ENCODE measurements at regions not wholly inside any gene's neighbourhood (a gene's known extent, or its start where the extent isn't known, plus 50 kb on each side); places are given as distances from the start of the nearest gene placed in this dataset.

DNA sequence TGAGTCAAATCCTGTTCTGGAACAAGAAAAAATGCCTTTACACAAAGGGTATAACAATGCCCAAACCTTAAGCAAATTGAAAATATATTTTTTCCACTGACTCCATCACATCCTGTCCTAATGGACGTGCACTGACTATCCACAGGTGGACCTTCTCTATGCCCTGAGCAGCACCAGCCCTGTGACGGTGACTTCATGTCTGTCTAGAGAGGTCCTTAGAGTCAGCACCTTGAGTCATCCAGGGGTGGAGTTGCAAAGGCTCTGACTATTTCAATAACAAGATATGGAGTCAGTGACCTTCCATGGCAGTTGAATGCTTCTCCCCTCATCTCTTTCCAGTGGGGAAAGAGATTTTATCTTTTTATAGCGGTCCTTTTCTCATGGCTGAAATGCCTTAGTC, 78.0 kb downstream of the YIPF5 start:
- DNase-seq (ENCODE audit: extremely low read depth, insufficient read length): no peak
- Histone ChIP-seq H3K36me3 (ENCODE audit: control insufficient read depth, insufficient read depth, low read length) (no peaks in the 10 kb centered on the region), H3K4me3 (replicated peaks; ENCODE audit: low read depth, low read length) (no peak overlapping the region), H3K27me3 (replicated peaks; ENCODE audit: control insufficient read depth, insufficient read depth, low read length) (no peaks in the 10 kb centered on the region)
- TF ChIP-seq, protein P1, sequence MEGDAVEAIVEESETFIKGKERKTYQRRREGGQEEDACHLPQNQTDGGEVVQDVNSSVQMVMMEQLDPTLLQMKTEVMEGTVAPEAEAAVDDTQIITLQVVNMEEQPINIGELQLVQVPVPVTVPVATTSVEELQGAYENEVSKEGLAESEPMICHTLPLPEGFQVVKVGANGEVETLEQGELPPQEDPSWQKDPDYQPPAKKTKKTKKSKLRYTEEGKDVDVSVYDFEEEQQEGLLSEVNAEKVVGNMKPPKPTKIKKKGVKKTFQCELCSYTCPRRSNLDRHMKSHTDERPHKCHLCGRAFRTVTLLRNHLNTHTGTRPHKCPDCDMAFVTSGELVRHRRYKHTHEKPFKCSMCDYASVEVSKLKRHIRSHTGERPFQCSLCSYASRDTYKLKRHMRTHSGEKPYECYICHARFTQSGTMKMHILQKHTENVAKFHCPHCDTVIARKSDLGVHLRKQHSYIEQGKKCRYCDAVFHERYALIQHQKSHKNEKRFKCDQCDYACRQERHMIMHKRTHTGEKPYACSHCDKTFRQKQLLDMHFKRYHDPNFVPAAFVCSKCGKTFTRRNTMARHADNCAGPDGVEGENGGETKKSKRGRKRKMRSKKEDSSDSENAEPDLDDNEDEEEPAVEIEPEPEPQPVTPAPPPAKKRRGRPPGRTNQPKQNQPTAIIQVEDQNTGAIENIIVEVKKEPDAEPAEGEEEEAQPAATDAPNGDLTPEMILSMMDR (IDR thresholded peaks at IDR 0.05; ENCODE audit: insufficient read depth, low read length, poor library complexity, severe bottlenecking): no peak

DNA sequence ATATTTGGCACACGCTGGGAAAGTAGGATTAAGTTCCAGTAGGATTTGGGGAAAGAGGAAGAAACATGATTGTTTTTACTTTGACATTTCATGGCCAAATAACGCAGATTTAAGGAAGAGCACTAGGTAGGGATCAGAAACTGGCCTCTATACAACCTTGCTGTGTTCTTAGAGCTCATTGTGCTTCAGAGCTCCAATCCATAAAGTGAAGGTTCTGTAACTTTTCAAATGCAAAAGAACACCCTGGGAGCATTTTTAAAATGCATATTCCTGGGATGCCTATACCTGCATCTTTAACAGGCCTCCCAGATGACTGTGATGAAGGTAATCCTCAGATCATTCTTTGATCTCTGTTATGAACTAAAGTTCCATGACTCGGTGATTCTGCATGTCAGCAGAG, 77.1 kb downstream of the YIPF5 start:
- H3K27me3 ChIP-seq (replicated peaks; ENCODE audit: control insufficient read depth, insufficient read depth, low read length): no peaks in the 10 kb centered on the region
- no peak overlapping the region for H3K4me3 ChIP-seq (replicated peaks; ENCODE audit: low read depth, low read length)

DNA sequence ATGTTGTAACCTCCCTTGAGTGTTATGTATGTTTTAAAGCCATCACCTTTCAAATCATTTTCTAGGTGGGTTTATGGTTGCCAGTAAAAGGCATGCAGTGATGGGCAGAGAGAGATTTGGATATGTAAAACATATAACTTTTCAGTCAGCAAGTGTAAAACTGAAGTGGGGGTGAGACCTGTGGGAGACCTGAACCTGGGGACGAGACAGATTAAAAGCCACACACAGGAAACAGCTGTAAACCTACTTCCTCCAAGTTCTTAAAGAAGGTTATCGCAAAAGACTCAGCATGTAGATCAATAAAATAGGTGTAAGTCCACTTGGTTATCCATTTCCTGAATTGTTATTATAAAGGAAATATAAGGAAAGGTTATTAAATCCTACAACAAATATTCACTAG, 76.6 kb downstream of the YIPF5 start:
- Histone ChIP-seq H3K36me3 (ENCODE audit: control insufficient read depth, insufficient read depth, low read length) (no peaks in the 10 kb centered on the region), H3K27me3 (replicated peaks; ENCODE audit: control insufficient read depth, insufficient read depth, low read length) (no peaks in the 10 kb centered on the region), H3K4me3 (replicated peaks; ENCODE audit: low read depth, low read length) (no peak overlapping the region)
- DNase-seq (ENCODE audit: extremely low read depth, insufficient read length): no peak
- TF ChIP-seq, protein P1 (IDR thresholded peaks at IDR 0.05; ENCODE audit: insufficient read depth, low read length, poor library complexity, severe bottlenecking): no peak

More for the DNA sequence above, 77.1 kb downstream of the YIPF5 start:
- TF ChIP-seq, protein P1 (IDR thresholded peaks at IDR 0.05; ENCODE audit: insufficient read depth, low read length, poor library complexity, severe bottlenecking): no peak
- H3K36me3 ChIP-seq (ENCODE audit: control insufficient read depth, insufficient read depth, low read length): no peaks in the 10 kb centered on the region
- DNase-seq (ENCODE audit: extremely low read depth, insufficient read length): no peak

DNA sequence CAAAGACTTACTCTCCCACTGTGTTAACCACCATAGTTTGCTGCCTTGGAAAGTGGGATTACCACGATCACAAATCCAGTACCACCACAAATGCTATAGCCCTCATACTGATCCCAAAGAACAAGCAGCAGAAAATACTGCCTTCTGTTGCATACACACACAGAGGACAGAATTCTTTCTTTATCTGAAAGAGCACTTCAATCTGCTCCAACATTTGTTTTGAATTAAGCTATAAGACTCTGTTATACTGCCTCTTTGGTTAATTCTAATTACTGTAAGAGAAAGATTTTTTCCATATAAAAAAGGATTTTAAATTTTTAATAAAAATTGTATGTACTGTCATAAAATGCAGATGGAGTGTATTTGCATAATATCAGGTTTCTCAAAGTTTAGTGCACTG, 69.8 kb downstream of the YIPF5 start:
- Histone ChIP-seq H3K27me3 (replicated peaks; ENCODE audit: control insufficient read depth, insufficient read depth, low read length) (no peaks in the 10 kb centered on the region), H3K4me3 (replicated peaks; ENCODE audit: low read depth, low read length) (no peak overlapping the region), H3K36me3 (ENCODE audit: control insufficient read depth, insufficient read depth, low read length) (no peaks in the 10 kb centered on the region)
- DNase-seq (ENCODE audit: extremely low read depth, insufficient read length): no peak
- TF ChIP-seq, protein P1 (IDR thresholded peaks at IDR 0.05; ENCODE audit: insufficient read depth, low read length, poor library complexity, severe bottlenecking): no peak

DNA sequence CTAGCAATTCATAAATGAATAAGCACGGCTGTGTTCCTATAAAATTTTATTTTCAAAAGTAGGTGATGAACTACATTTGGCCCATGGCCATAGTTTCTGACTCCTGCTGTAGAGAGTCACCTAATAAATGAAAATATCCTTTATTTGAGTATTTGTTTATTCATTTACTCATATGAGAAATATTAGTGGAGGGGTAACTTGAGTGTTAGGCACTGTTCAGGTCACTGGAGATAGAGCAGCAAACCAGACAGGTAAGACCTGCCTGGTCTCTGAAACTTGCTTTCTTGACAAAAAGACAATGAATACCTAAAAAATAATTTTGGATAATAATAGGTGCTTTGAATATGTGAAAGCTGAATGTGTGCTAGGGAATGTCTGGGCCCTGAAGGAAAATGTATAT, 68.8 kb downstream of the YIPF5 start:
- DNase-seq (ENCODE audit: extremely low read depth, insufficient read length): no peak
- TF ChIP-seq, protein P1 (IDR thresholded peaks at IDR 0.05; ENCODE audit: insufficient read depth, low read length, poor library complexity, severe bottlenecking): no peak
- H3K36me3 ChIP-seq (ENCODE audit: control insufficient read depth, insufficient read depth, low read length): no peaks in the 10 kb centered on the region
- H3K4me3 ChIP-seq (replicated peaks; ENCODE audit: low read depth, low read length): no peak overlapping the region
- no peaks in the 10 kb centered on the region for H3K27me3 ChIP-seq (replicated peaks; ENCODE audit: control insufficient read depth, insufficient read depth, low read length)

DNA sequence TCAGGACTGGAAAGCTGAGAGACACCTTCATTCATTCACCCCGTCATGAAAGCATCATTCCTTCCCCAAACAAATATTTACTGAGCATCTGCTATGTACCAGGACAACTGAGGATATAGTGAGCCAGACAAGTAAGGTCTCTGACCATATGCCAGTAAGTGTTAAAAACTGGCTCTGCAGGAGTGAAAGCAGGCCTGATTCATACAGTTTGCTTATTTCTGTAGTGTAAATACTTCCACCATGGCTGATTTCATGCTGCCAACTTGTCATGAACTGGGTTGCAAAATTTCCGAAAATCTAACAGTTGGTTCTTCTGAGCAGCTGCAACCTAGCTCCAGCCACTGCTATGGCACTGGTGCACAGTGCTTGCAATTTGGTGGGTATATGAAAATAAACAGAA, 68.1 kb downstream of the YIPF5 start:
- Histone ChIP-seq H3K4me3 (replicated peaks; ENCODE audit: low read depth, low read length) (no peak overlapping the region), H3K27me3 (replicated peaks; ENCODE audit: control insufficient read depth, insufficient read depth, low read length) (no peaks in the 10 kb centered on the region), H3K36me3 (ENCODE audit: control insufficient read depth, insufficient read depth, low read length) (no peaks in the 10 kb centered on the region)
- DNase-seq (ENCODE audit: extremely low read depth, insufficient read length): no peak
- TF ChIP-seq, protein P1 (IDR thresholded peaks at IDR 0.05; ENCODE audit: insufficient read depth, low read length, poor library complexity, severe bottlenecking): no peak
